Uterus (tissue), 2 donors: ENCODE measurements at regions not wholly inside any gene's neighbourhood (a gene's known extent, or its start where the extent isn't known, plus 50 kb on each side); places are given as distances from the start of the nearest gene placed in this dataset.

Experiments used
- CTCF ChIP-seq, 4 experiments: fragments of 200-600 bp in 2 of 4; fragments of 450-650 bp in 2 of 4; sonication (generic) in 2 of 4; IDR thresholded peaks; one replicate each; pipeline ENCODE4 v1.5.1; 2016 to 2019; ENCODE audit warnings: antibody characterized with exemption in 4 of 4, mild to moderate bottlenecking in 2 of 4, moderate library complexity in 1 of 4
- POLR2A ChIP-seq, 2 donors: fragments of 450-650 bp; IDR thresholded peaks; one replicate each; pipeline ENCODE4 v1.6.1; 2016; ENCODE audit warnings: antibody characterized with exemption in 2 of 2, mild to moderate bottlenecking in 1 of 2, moderate library complexity in 1 of 2

- TF ChIP-seq CTCF (IDR thresholded peaks at IDR 0.05) = no peak
- no peak for TF ChIP-seq POLR2A (IDR thresholded peaks at IDR 0.05)
Measured at GRCh38 chr2:117085737-117086136, 728.8 kb upstream of the DDX18 start.
